GM18498 (cell line): ENCODE measurements at regions not wholly inside any gene's neighbourhood (a gene's known extent, or its start where the extent isn't known, plus 50 kb on each side); places are given as distances from the start of the nearest gene placed in this dataset.

Source experiments
- ATAC-seq: cut with Tn5 transposase; IDR thresholded peaks from one replicate; pipeline ENCODE4 v1.9.1; 2021; ENCODE audit warnings: mild to moderate bottlenecking, moderate library complexity; ENCODE audit not compliant: unreplicated experiment

GRCh38 chr4:95599777-95600400 is 51.1 kb upstream of the UNC5C start:
- ATAC-seq, result peak; percentile 90
